Right kidney (tissue), 1 donor: ENCODE measurements at regions not wholly inside any gene's neighbourhood (a gene's known extent, or its start where the extent isn't known, plus 50 kb on each side); places are given as distances from the start of the nearest gene placed in this dataset.
"Not testable (repeated sequence)": the region's sequence is repeated elsewhere in the genome, so short reads cannot be mapped to it uniquely, and the experiment has no call there.

Source experiments
- DNase-seq: peaks from one replicate; pipeline ENCODE4 v3.0.0-alpha.2; 2016

- no peak for DNase-seq
Measured at GRCh38 chr2:446963-447530, 159.2 kb upstream of the ALKAL2 start.

GRCh38 chr2:446303-446874 is 158.5 kb upstream of the ALKAL2 start:
- DNase-seq = no peak

- DNase-seq = no peak
Measured at GRCh38 chr2:445896-446295, 158.0 kb upstream of the ALKAL2 start.

- no peak for DNase-seq
Measured at GRCh38 chr2:444937-445884, 157.3 kb upstream of the ALKAL2 start.

- no peak for DNase-seq
Measured at GRCh38 chr2:443741-444140, 155.8 kb upstream of the ALKAL2 start.

GRCh38 chr2:443216-443615 is 155.3 kb upstream of the ALKAL2 start:
- DNase-seq = no peak

GRCh38 chr2:441258-442022 is 153.5 kb upstream of the ALKAL2 start:
- no peak for DNase-seq

GRCh38 chr2:440403-440740 is 152.5 kb upstream of the ALKAL2 start:
- DNase-seq = no peak

- no peak for DNase-seq
Measured at GRCh38 chr2:439556-440402, 151.9 kb upstream of the ALKAL2 start.

- no peak for DNase-seq
Measured at GRCh38 chr2:439077-439476, 151.2 kb upstream of the ALKAL2 start.

GRCh38 chr2:437756-438393 is 150.0 kb upstream of the ALKAL2 start:
- no peak for DNase-seq

GRCh38 chr2:437180-437579 is 149.3 kb upstream of the ALKAL2 start:
- no peak for DNase-seq

GRCh38 chr2:436205-436604 is 148.3 kb upstream of the ALKAL2 start:
- DNase-seq = no peak

- no peak for DNase-seq
Measured at GRCh38 chr2:434625-435024, 146.7 kb upstream of the ALKAL2 start.

GRCh38 chr2:433216-433615 is 145.3 kb upstream of the ALKAL2 start:
- DNase-seq = no peak

GRCh38 chr2:430291-431040 is 142.6 kb upstream of the ALKAL2 start:
- no peak for DNase-seq

- no peak for DNase-seq
Measured at GRCh38 chr2:429575-430254, 141.8 kb upstream of the ALKAL2 start.

GRCh38 chr2:429142-429541 is 141.3 kb upstream of the ALKAL2 start:
- no peak for DNase-seq

GRCh38 chr2:428591-428990 is 140.7 kb upstream of the ALKAL2 start:
- DNase-seq = no peak

- not testable (repeated sequence) for DNase-seq
Measured at GRCh38 chr2:426696-427095, 138.8 kb upstream of the ALKAL2 start.
